Activated naive CD4-positive, alpha-beta T cell treated with anti-CD3 and anti-CD28 coated beads, Interleukin-2, amount 50 U/mL, for 24 hours (primary cell): ENCODE measurements at regions not wholly inside any gene's neighbourhood (a gene's known extent, or its start where the extent isn't known, plus 50 kb on each side); places are given as distances from the start of the nearest gene placed in this dataset.

Source experiments
- H3K27ac Mint-ChIP-seq: one replicate; pipeline ENCODE4 v1.8.0; 2021; ENCODE audit warnings: mild to moderate bottlenecking, mixed read lengths
- H3K27me3 Mint-ChIP-seq: one replicate; pipeline ENCODE4 v1.8.0; 2021; ENCODE audit warnings: mixed read lengths
- H3K36me3 Mint-ChIP-seq: one replicate; pipeline ENCODE4 v1.8.0; 2021; ENCODE audit warnings: mixed read lengths
- H3K4me1 Mint-ChIP-seq: one replicate; pipeline ENCODE4 v1.8.0; 2021; ENCODE audit warnings: mixed read lengths
- H3K4me3 Mint-ChIP-seq: one replicate; pipeline ENCODE4 v1.8.0; 2021; ENCODE audit warnings: mild to moderate bottlenecking, mixed read lengths
- H3K9me3 Mint-ChIP-seq: one replicate; pipeline ENCODE4 v1.8.0; 2021; ENCODE audit warnings: mixed read lengths

DNA sequence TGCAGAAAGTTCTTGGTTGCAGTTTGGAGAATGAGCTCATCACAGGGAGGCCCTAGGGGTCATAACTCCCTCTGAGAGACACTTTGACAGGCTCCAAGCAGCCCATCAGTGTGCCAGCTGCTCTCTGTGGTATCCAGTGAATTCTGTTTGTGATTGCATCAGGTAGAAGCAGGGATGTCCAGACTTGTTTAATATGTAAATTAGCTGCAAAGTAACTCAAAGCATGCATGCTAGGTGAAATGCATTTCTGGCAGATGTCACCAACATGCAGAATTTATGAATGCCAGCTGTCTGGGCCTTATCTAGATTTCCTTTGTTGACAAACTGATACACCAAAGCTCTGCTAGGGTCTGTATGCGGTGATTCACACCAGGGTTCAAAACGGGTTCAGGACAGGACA, 123.6 kb upstream of the MTNR1B start:
- Mint-ChIP-seq H3K9me3 (no peaks in the 10 kb centered on the region), H3K27ac (no peak overlapping the region), H3K27me3 (peaks cover 2% of the 10 kb centered on the region), H3K36me3 (no peaks in the 10 kb centered on the region), H3K4me1 (no peaks in the 10 kb centered on the region), H3K4me3 (no peak overlapping the region)

DNA sequence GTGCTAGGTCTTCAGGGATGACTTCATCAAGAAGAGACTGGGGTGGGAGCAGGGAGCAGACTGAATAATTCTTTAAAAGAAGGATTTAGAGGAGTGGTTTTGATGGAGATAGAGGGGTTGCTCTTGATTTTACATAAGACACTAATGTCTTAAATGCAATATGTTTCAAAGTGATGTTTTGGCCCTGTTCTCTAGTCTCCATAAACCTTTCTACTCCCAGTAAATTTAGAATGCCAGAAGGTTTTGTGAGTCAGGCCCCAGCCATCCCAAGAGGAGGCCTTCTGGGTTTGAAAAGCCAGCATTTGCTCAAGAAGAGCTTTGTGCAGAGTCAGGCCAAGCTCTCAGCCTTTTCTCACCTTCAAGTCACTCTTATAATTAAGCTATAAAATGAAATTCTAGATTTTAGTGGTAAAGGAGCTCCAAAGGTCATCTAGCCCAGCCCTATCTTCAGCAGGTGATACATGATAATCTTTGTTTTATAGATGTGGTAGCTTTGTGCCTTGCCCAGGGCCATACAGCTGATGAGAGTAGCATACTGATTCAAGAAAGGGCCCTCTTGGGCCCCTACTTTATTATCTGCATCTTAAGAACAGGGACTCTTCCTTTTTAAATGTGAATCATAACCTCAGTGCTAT, 122.8 kb upstream of the MTNR1B start:
- no peaks in the 10 kb centered on the region for H3K9me3 Mint-ChIP-seq
- no peak overlapping the region for H3K4me3 Mint-ChIP-seq
- no peak overlapping the region for H3K27ac Mint-ChIP-seq
- no peaks in the 10 kb centered on the region for H3K36me3 Mint-ChIP-seq
- no peaks in the 10 kb centered on the region for H3K4me1 Mint-ChIP-seq
- peaks cover 2% of the 10 kb centered on the region for H3K27me3 Mint-ChIP-seq

DNA sequence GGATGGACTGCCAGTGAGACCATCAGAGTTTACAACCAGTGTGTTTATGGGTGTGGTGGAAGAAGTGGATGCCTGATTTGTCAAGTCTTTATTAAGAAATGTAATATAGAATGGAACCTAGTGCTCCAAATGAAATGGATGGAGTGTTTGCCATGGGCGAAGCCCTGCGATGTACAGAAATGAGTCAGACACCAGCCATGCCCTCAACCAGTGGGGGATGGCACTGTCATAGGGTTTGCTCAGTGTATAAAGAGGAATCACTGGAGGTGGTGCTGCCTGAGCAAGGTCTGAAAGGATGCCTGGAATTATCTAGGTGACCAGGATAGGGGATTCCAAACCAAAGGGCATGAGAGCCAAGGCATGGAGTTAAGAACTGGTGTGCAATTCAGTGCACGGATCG, 120.9 kb upstream of the MTNR1B start:
- no peak overlapping the region for H3K27ac Mint-ChIP-seq
- H3K9me3 Mint-ChIP-seq: no peaks in the 10 kb centered on the region
- peaks cover 2% of the 10 kb centered on the region for H3K27me3 Mint-ChIP-seq
- no peaks in the 10 kb centered on the region for H3K36me3 Mint-ChIP-seq
- no peak overlapping the region for H3K4me3 Mint-ChIP-seq
- H3K4me1 Mint-ChIP-seq: no peaks in the 10 kb centered on the region

DNA sequence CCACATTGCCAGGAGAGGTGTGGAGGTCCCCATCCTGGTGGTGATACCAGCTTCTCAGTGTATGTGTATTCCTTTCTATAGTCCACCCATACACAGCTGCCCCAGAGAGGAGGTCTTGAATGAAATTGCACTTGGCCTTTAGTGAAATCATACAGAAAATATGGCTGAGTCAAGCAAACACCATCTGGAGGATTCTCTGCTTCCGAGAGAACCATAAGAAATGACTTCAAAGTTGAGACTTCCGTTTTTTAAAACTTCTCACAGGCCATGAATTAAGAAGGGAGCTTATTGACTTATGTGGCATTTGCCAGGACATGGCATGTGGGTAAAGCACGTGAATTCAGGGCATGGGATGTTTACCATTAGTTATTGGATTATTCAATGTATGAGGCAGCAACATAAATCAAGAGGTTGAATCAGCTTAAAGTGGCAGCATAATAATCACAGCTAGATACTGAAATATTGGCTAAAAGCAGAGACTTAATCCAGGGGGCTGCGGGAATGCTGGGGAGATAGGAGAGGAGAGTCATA, 119.1 kb upstream of the MTNR1B start:
- Mint-ChIP-seq H3K36me3 (no peaks in the 10 kb centered on the region), H3K4me3 (no peak overlapping the region), H3K27me3 (no peaks in the 10 kb centered on the region), H3K27ac (no peak overlapping the region), H3K4me1 (no peaks in the 10 kb centered on the region), H3K9me3 (no peaks in the 10 kb centered on the region)

DNA sequence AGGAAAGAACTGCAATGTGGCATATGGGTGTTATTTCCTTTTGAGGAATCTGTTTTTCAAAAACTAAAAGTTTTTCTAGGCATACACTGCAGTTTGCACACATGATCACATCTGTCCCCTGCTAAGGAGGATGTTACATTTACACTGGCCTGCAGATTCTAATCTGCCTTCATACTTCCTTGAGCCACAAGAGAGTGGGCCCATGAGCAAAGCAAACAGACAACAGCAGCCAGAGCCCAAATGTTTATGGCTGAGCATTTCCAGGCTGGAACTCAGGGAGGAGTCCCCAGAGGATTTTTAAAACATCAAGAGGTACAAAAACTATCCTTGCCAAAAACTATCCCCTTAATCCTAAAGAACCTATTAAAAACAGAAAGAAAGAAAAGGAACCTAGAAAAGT, 117.2 kb upstream of the MTNR1B start:
- Mint-ChIP-seq H3K36me3 (no peaks in the 10 kb centered on the region), H3K4me3 (no peak overlapping the region), H3K27me3 (no peaks in the 10 kb centered on the region), H3K9me3 (no peaks in the 10 kb centered on the region), H3K27ac (no peak overlapping the region), H3K4me1 (no peaks in the 10 kb centered on the region)

DNA sequence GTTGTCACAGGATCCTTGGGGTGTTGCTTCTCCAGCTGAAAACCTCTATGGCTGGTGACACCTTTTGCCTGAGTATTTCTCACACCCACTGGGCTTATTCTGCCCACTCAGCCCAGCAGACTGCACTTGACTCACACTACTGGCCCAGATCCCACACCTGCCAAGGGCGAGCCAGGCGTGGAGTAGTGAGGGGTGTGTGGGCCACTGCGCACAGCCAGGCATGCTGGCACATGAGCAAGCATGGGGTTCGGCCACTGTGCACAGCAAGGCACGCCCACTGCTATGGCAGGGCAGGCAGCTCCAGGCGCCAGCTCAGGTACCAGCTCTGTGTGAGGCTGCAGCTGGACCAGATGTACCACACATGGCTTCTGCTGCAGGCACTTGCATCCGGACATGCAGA, 116.5 kb upstream of the MTNR1B start:
- Mint-ChIP-seq H3K27ac (no peak overlapping the region), H3K4me3 (no peak overlapping the region), H3K36me3 (no peaks in the 10 kb centered on the region), H3K27me3 (no peaks in the 10 kb centered on the region), H3K9me3 (no peaks in the 10 kb centered on the region), H3K4me1 (no peaks in the 10 kb centered on the region)

DNA sequence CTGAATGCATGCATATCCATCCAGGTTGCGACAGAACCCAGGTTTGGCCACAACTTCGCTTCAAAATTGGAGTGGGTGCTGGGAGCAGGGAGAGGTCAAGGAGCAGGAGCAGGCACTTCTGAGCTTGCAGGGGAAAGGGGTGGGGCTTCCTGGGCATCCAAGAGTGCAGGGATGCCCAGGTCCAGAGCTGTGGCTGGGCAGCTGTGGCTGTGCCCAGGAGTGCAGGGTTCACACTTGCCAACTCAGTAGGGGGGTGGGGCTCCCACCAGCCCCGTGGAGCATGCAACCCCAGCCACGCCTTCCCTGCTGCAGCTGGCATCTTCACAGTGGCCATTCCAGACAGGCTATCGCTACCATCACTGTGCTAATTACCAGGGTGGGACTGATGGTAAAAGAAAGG, 115.3 kb upstream of the MTNR1B start:
- Mint-ChIP-seq H3K4me1 (no peaks in the 10 kb centered on the region), H3K27me3 (no peaks in the 10 kb centered on the region), H3K9me3 (no peaks in the 10 kb centered on the region), H3K27ac (no peak overlapping the region), H3K4me3 (no peak overlapping the region), H3K36me3 (no peaks in the 10 kb centered on the region)

DNA sequence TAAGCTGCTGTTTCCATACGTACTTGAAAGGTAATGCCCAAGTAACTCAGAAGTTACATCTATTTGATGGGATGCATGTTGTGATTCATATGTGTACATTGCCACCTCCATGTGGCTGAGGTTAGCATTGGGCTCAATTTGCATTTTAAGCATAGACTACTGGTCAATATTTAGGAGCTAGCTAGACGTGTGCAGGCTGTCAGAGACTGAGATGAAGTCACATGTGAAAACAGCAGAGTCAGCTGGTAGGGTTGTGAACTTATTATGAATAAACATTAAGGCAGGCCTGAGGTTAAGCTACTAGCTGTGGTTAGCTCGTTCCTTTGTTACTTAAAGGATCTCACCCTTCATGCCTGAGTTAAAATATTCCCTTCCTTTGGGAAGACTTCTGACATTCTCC, 114.5 kb upstream of the MTNR1B start:
- H3K27me3 Mint-ChIP-seq: no peaks in the 10 kb centered on the region
- no peak overlapping the region for H3K27ac Mint-ChIP-seq
- H3K4me3 Mint-ChIP-seq: no peak overlapping the region
- H3K9me3 Mint-ChIP-seq: no peaks in the 10 kb centered on the region
- no peaks in the 10 kb centered on the region for H3K36me3 Mint-ChIP-seq
- no peaks in the 10 kb centered on the region for H3K4me1 Mint-ChIP-seq

DNA sequence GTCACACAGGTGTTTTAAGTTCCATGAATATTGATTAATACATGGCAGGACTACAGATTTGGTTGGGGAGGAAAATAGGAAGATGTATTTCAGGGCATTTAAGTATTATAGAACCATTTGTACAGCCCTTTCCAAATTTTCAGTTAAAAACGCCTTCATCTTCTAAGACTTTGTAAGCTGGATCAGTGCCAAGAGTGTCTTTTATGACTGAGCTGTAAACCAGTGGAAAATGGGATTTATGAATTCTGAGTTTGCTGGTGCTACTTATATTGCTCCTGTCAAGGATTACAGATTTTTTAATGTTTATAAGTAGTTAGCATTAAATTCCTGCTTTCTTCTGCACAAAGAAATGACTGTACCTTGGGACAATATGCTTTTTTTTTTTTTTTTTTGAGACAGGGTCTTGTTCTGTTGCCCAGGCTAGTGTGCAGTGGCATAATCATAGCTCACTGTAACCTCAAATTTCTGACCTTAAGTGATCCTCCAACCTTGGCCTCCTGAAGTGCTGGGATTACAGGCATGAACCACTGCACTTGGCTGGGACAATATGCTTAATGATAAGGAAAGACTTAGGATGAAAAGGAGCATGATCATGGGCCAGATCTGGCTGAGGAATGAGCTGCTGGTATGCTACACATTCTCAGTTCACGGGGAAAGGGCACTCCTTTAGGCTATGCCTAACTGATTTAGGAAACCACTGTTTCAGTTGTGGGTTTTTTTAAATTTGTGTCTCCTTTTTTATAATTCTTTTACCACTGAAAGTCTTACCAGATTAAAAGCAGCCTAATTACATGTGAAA, 113.6 kb upstream of the MTNR1B start:
- Mint-ChIP-seq H3K4me3 (no peak overlapping the region), H3K9me3 (no peaks in the 10 kb centered on the region), H3K27me3 (no peaks in the 10 kb centered on the region), H3K27ac (no peak overlapping the region), H3K36me3 (no peaks in the 10 kb centered on the region), H3K4me1 (no peaks in the 10 kb centered on the region)

DNA sequence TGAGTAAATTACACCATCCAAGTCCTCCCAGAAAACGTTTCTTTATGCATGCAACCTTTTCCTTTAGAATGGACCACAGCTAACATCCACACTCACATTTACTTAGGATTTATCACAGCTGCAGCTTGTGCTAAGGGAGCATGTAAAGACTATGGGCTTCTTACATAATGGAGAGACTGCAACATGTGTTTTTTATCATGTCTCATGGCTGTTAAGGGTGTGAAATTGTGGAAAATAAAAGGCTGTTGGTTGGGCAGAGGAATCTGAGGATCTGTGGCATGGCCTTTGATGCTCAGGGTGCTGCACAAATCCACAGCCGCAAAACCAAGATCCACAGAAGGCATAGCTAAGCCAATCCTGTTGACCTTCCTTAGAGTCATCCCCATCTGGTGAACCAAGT, 112.0 kb upstream of the MTNR1B start:
- Mint-ChIP-seq H3K4me1 (no peaks in the 10 kb centered on the region), H3K36me3 (no peaks in the 10 kb centered on the region), H3K27me3 (no peaks in the 10 kb centered on the region), H3K4me3 (no peak overlapping the region), H3K9me3 (peaks cover 4% of the 10 kb centered on the region), H3K27ac (no peak overlapping the region)

DNA sequence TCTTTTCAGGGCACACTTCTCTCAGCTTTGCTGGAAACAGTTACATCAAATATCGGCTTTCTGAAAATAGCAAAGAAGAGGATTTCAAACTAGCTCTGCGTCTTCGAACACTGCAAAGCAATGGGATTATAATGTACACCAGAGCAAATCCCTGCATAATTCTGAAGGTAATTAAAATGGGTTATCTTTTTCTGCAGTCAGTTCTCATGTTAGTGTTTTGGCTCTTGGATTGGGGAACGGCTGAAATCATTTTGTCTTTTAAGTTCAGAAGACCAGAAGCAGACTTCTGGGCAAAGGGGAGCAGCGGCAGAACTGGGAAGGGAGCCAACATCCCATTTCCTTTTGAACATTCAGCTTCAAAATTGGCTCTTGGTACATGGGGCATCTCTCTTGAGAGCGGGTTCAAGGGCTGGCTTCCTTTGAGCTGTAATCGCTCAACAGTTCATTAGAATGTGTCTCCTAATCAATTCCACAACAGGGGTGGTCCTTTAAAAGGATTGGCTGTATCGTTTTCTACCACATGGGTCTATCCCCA, 110.2 kb upstream of the MTNR1B start:
- Mint-ChIP-seq H3K4me1 (no peaks in the 10 kb centered on the region), H3K27me3 (no peaks in the 10 kb centered on the region), H3K4me3 (no peak overlapping the region), H3K36me3 (no peaks in the 10 kb centered on the region), H3K9me3 (peaks cover 5% of the 10 kb centered on the region), H3K27ac (no peak overlapping the region)

DNA sequence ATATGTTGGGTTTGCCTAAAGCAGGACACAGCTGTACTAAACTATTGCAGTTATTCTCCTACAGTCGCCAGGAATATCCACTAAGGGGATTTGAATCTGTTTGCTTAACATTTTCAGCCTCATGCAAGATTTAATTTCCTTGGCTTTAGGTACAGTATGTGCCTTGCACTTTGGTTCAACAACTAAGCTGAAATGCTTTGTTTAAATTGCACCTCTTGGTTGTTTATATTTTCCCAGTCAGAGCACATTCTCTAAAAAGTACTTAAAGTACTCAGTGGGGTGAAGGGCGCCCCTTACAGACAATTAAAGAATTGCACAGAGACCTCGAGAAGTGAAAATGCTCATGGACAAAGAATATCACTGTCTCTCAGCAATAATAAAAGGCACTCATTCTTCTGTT, 107.8 kb upstream of the MTNR1B start:
- Mint-ChIP-seq H3K36me3 (no peaks in the 10 kb centered on the region), H3K9me3 (peaks cover 5% of the 10 kb centered on the region), H3K4me3 (no peak overlapping the region), H3K4me1 (no peaks in the 10 kb centered on the region), H3K27me3 (no peaks in the 10 kb centered on the region), H3K27ac (no peak overlapping the region)

DNA sequence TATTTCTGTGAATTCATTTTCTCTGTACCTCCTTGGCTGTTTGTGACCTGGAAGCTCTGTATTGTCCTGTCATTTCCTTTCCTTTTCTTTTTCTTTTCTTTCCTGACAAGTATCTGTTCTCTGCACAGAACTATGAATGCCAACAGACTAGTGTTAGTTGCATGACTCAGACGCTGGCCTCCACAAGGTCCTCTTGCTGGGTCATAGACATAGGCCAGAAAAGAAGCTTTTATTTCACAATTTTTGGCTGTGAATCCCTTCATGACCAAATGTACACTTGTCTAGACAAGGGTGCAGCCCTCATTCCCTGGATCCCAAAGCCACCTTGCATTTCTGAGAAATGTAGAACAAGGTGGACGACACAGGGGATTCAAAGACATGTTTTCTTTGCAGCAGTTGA, 104.1 kb upstream of the MTNR1B start:
- Mint-ChIP-seq H3K9me3 (peaks cover 5% of the 10 kb centered on the region), H3K36me3 (no peaks in the 10 kb centered on the region), H3K4me1 (no peaks in the 10 kb centered on the region), H3K27ac (no peak overlapping the region), H3K4me3 (no peak overlapping the region), H3K27me3 (no peaks in the 10 kb centered on the region)

DNA sequence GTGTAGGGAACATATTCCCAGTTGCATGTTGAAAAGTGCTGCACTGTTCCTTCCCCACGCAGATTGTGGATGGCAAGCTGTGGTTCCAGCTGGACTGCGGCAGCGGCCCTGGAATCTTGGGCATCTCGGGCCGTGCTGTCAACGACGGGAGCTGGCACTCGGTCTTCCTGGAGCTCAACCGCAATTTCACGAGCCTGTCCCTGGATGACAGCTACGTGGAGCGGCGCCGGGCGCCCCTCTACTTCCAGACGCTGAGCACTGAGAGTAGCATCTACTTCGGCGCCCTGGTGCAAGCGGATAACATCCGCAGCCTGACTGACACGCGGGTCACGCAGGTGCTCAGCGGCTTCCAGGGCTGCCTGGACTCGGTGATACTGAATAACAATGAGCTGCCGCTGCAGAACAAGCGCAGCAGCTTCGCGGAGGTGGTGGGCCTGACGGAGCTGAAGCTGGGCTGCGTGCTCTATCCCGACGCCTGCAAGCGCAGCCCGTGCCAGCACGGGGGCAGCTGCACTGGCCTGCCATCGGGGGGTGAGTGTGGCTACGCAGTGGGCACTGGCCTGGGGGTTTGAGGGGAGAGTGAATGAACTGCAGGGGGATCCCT, 102.7 kb upstream of the MTNR1B start:
- H3K36me3 Mint-ChIP-seq: no peaks in the 10 kb centered on the region
- H3K4me3 Mint-ChIP-seq: no peak overlapping the region
- peaks cover 5% of the 10 kb centered on the region for H3K9me3 Mint-ChIP-seq
- no peaks in the 10 kb centered on the region for H3K4me1 Mint-ChIP-seq
- H3K27me3 Mint-ChIP-seq: no peaks in the 10 kb centered on the region
- H3K27ac Mint-ChIP-seq: no peak overlapping the region

DNA sequence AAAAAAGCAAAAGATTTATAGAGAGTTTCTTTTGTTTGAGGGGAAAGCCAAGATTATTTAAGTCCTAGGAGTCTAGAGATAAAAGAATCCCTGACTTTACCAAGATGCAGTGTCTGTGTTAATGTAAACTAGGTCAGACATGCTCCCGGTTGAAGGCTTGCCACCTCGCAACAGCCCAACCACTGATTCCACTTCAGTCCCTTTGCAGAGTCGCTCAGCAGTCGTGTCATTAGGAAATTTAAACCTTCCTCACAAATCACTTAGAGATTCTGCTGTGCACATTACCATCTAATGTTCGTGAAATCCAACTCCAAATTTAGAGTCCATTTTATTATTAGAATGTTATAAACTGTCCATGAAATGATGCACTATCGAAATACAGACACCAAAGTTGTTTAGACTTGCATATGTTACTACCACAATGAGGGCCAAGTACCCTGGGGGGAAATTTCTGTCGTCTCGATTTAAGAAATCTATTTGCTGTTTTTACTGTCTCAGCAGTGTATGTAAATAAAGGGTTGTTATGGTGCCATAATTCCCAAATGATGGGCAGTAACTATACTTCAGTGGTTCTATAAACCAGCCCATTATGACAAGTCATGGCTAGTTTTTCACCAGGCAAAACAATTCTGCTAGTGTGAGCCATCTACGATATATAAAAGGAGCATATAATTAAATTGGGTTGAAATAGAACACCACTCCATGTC, 101.4 kb upstream of the MTNR1B start:
- Mint-ChIP-seq H3K36me3 (no peaks in the 10 kb centered on the region), H3K27ac (no peak overlapping the region), H3K4me1 (no peaks in the 10 kb centered on the region), H3K27me3 (no peaks in the 10 kb centered on the region), H3K4me3 (no peak overlapping the region), H3K9me3 (no peaks in the 10 kb centered on the region)
